Upper lobe of left lung (tissue), 4 donors: ENCODE measurements at regions not wholly inside any gene's neighbourhood (a gene's known extent, or its start where the extent isn't known, plus 50 kb on each side); places are given as distances from the start of the nearest gene placed in this dataset.

Experiments used
- POLR2A ChIP-seq, 4 donors: fragments of 450-650 bp; IDR thresholded peaks; one replicate each; pipeline ENCODE4 v1.5.1; 2016 to 2017; ENCODE audit warnings: antibody characterized with exemption in 4 of 4, mild to moderate bottlenecking in 2 of 4
- TF ChIP-seq, protein P1 (sequence below), 6 experiments: fragments of 450-650 bp in 4 of 6; fragments of 200-600 bp in 2 of 6; sonication (generic) in 2 of 6; IDR thresholded peaks; one replicate each; pipeline ENCODE4 v1.5.1; 2016 to 2019; ENCODE audit warnings: antibody characterized with exemption in 6 of 6

DNA sequence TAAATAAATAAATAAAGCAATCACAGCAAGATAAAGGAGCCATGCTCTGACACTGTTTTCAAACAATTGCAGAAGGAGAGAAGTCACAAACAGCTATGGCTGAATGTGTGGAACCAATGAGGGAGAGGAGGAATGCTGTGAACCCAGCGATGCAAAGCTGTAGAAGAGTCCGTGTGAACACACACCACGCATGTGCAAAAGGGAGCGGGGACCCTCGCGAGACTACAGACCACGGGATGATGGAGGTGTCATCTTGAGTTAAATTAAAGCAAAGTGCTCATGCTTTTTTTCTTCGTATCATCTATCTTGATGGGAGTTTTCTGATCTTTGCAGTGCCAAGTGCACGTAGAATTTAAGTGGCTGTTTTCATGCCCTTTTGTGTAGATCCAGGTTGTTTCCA lies 123.8 kb upstream of the CDH5 start:
- TF ChIP-seq, protein P1, sequence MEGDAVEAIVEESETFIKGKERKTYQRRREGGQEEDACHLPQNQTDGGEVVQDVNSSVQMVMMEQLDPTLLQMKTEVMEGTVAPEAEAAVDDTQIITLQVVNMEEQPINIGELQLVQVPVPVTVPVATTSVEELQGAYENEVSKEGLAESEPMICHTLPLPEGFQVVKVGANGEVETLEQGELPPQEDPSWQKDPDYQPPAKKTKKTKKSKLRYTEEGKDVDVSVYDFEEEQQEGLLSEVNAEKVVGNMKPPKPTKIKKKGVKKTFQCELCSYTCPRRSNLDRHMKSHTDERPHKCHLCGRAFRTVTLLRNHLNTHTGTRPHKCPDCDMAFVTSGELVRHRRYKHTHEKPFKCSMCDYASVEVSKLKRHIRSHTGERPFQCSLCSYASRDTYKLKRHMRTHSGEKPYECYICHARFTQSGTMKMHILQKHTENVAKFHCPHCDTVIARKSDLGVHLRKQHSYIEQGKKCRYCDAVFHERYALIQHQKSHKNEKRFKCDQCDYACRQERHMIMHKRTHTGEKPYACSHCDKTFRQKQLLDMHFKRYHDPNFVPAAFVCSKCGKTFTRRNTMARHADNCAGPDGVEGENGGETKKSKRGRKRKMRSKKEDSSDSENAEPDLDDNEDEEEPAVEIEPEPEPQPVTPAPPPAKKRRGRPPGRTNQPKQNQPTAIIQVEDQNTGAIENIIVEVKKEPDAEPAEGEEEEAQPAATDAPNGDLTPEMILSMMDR (IDR thresholded peaks at IDR 0.05) = no peak
- no peak for TF ChIP-seq POLR2A (IDR thresholded peaks at IDR 0.05)
